Liver (tissue), 8 donors: ENCODE measurements at regions not wholly inside any gene's neighbourhood (a gene's known extent, or its start where the extent isn't known, plus 50 kb on each side); places are given as distances from the start of the nearest gene placed in this dataset.

Experiments used
- DNase-seq: peaks from one replicate; pipeline ENCODE4 v3.0.0-alpha.2; 2017; ENCODE audit warnings: low spot score
- H3K27ac ChIP-seq, 2 donors: one replicate each; pipeline ENCODE4 v1.7.0; 2013; ENCODE audit warnings: inconsistent platforms in 2 of 2, low read length in 2 of 2, control low read depth in 1 of 2, low read depth in 1 of 2, mild to moderate bottlenecking in 1 of 2
- H3K27me3 ChIP-seq, 4 donors: one replicate each; pipeline versions ENCODE4 v1.6.1 to v1.7.0; 2013; ENCODE audit warnings: low read length in 3 of 4, inconsistent platforms in 1 of 4, mild to moderate bottlenecking in 1 of 4, moderate library complexity in 1 of 4; ENCODE audit not compliant: control insufficient read depth in 4 of 4, insufficient read depth in 4 of 4
- H3K36me3 ChIP-seq, 4 donors: one replicate each; pipeline versions ENCODE4 v1.6.1 to v1.7.0; 2013; ENCODE audit warnings: low read length in 3 of 4, mild to moderate bottlenecking in 3 of 4, low read depth in 1 of 4, moderate library complexity in 1 of 4; ENCODE audit not compliant: control insufficient read depth in 4 of 4, insufficient read depth in 3 of 4
- H3K4me1 ChIP-seq, 4 donors: one replicate each; pipeline versions ENCODE4 v1.6.1 to v1.7.0; 2013; ENCODE audit warnings: low read length in 3 of 4, mild to moderate bottlenecking in 3 of 4, moderate library complexity in 1 of 4; ENCODE audit not compliant: control insufficient read depth in 4 of 4, insufficient read depth in 4 of 4
- H3K4me3 ChIP-seq, 3 donors: one replicate each; pipeline versions ENCODE4 v1.6.1 to v1.7.0; 2013; ENCODE audit warnings: low read length in 3 of 3, control low read depth in 1 of 3, low read depth in 1 of 3, mild to moderate bottlenecking in 1 of 3
- H3K9ac ChIP-seq, 2 donors: one replicate each; pipeline ENCODE4 v1.7.0; 2013; ENCODE audit warnings: low read length in 2 of 2, mild to moderate bottlenecking in 2 of 2, moderate library complexity in 2 of 2, control low read depth in 1 of 2, low read depth in 1 of 2
- H3K9me3 ChIP-seq, 4 donors: one replicate each; pipeline versions ENCODE4 v1.6.1 to v1.7.0; 2013; ENCODE audit warnings: low read length in 3 of 4; ENCODE audit not compliant: control insufficient read depth in 4 of 4
- ATF3 ChIP-seq: IDR thresholded peaks from 2 replicates; pipeline ENCODE4 v1.6.1; 2016; ENCODE audit warnings: antibody characterized with exemption
- CTCF ChIP-seq: fragments of 150-350 bp; IDR thresholded peaks from 2 replicates; pipeline ENCODE4 v1.5.1; 2017; ENCODE audit warnings: improper control_type of control experiment, low read depth, low read length; ENCODE audit not compliant: missing input control
- EGR1 ChIP-seq, 2 donors: IDR thresholded peaks; 2 replicates each; pipeline ENCODE4 v1.6.1; 2016 to 2018; ENCODE audit warnings: antibody characterized with exemption in 2 of 2, low read depth in 2 of 2
- FOXA1 ChIP-seq: IDR thresholded peaks from 2 replicates; pipeline ENCODE4 v1.6.1; 2016; ENCODE audit warnings: antibody characterized with exemption
- GABPA ChIP-seq, 2 donors: IDR thresholded peaks in 1 of 2; conservative IDR thresholded peaks in 1 of 2; 2 replicates each; pipeline ENCODE4 v1.6.1; 2016; ENCODE audit warnings: antibody characterized with exemption in 2 of 2, mild to moderate bottlenecking in 1 of 2, moderate library complexity in 1 of 2
- HNF4A ChIP-seq, 2 donors: conservative IDR thresholded peaks; 2 replicates each; pipeline ENCODE4 v1.6.1; 2016; ENCODE audit warnings: antibody characterized with exemption in 2 of 2, mild to moderate bottlenecking in 2 of 2
- HNF4G ChIP-seq: IDR thresholded peaks from 2 replicates; pipeline ENCODE4 v1.6.1; 2016; ENCODE audit warnings: antibody characterized with exemption
- JUND ChIP-seq, 2 donors: IDR thresholded peaks; 2 replicates each; pipeline ENCODE4 v1.6.1; 2016; ENCODE audit warnings: antibody characterized with exemption in 2 of 2
- MAX ChIP-seq: IDR thresholded peaks from 2 replicates; pipeline ENCODE4 v1.6.1; 2016; ENCODE audit warnings: antibody characterized with exemption
- NR2F2 ChIP-seq: IDR thresholded peaks from 2 replicates; pipeline ENCODE4 v1.6.1; 2016; ENCODE audit warnings: antibody characterized with exemption
- RAD21 ChIP-seq, 2 donors: IDR thresholded peaks; 2 replicates each; pipeline ENCODE4 v1.6.1; 2016; ENCODE audit warnings: antibody characterized with exemption in 2 of 2, mild to moderate bottlenecking in 2 of 2
- RXRA ChIP-seq, 2 donors: IDR thresholded peaks; 2 replicates each; pipeline ENCODE4 v1.6.1; 2017 to 2018; ENCODE audit warnings: antibody characterized with exemption in 2 of 2, mild to moderate bottlenecking in 1 of 2
- SP1 ChIP-seq: IDR thresholded peaks from 2 replicates; pipeline ENCODE4 v1.6.1; 2018; ENCODE audit warnings: antibody characterized with exemption, mild to moderate bottlenecking
- TAF1 ChIP-seq: conservative IDR thresholded peaks from 2 replicates; pipeline ENCODE4 v1.6.1; 2016; ENCODE audit warnings: antibody characterized with exemption, mild to moderate bottlenecking
- YY1 ChIP-seq: IDR thresholded peaks from 2 replicates; pipeline ENCODE4 v1.6.1; 2016; ENCODE audit warnings: antibody characterized with exemption, mild to moderate bottlenecking
- WGBS: extraction: QIAGEN DNeasy Blood & Tissue Kit; methylation state at CpG from one replicate; pipeline ENCODE4 v1.1.7; 2013; 5-methylcytosine and 5-hydroxymethylcytosine counted together
- TF ChIP-seq, protein P1 (sequence below): IDR thresholded peaks from 2 replicates; pipeline ENCODE4 v1.6.1; 2016; ENCODE audit warnings: antibody characterized with exemption
- TF ChIP-seq, protein P2 (sequence below): IDR thresholded peaks from 2 replicates; pipeline ENCODE4 v1.6.1; 2016; ENCODE audit warnings: antibody characterized with exemption, mild to moderate bottlenecking
- donor health status: healthy.
- donor health status: healthy.
- donor health status: healthy.
- donor health status: healthy.
- donor health status: healthy.

DNA sequence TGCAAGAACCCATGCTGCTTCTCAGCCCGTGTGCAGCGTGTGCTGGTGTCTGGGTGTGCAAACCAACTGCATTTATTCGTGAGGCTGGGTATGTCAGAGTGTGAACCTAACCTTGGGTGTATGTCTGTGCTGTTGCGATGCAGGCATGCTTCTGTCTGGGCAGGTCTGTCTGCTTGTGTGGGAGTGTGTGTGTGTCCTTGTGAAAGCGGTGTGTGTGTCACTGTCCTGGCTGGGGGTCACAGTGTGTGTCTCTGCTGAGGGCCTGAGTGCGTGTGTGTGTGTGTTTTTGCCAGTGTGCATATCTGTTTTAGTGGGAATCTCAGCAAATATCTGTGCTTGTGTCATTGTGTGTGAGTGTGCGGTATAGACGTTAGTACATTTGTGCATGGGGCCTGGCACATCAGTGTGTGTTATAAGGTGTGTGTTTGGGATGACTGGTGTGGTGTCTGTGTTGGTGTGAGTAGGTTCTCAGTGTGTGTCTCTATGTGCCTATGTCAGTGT lies 121.8 kb downstream of the CYLD start (continued):
- TF ChIP-seq EGR1 (IDR thresholded peaks at IDR 0.05; ENCODE audit: low read depth in 2 of 2) (no peak), JUND (IDR thresholded peaks at IDR 0.05) (no peak), MAX (no peak), YY1 (no peak), RXRA (IDR thresholded peaks at IDR 0.05) (no peak), HNF4A (conservative IDR thresholded peaks at IDR 0.05) (no peak), NR2F2 (no peak)

- Histone ChIP-seq H3K27ac (no peak overlapping the region), H3K36me3 (no peaks in the 10 kb centered on the region), H3K4me1 (peaks cover 0 to 6% (median 2%) of the 10 kb centered on the region in 4 donors), H3K4me3 (no peak overlapping the region), H3K9ac (no peak overlapping the region), H3K9me3 (no peaks in the 10 kb centered on the region), H3K27me3 (no peaks in the 10 kb centered on the region)
- TF ChIP-seq, protein P1, sequence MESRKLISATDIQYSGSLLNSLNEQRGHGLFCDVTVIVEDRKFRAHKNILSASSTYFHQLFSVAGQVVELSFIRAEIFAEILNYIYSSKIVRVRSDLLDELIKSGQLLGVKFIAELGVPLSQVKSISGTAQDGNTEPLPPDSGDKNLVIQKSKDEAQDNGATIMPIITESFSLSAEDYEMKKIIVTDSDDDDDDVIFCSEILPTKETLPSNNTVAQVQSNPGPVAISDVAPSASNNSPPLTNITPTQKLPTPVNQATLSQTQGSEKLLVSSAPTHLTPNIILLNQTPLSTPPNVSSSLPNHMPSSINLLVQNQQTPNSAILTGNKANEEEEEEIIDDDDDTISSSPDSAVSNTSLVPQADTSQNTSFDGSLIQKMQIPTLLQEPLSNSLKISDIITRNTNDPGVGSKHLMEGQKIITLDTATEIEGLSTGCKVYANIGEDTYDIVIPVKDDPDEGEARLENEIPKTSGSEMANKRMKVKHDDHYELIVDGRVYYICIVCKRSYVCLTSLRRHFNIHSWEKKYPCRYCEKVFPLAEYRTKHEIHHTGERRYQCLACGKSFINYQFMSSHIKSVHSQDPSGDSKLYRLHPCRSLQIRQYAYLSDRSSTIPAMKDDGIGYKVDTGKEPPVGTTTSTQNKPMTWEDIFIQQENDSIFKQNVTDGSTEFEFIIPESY: no peak
- TF ChIP-seq, protein P2, sequence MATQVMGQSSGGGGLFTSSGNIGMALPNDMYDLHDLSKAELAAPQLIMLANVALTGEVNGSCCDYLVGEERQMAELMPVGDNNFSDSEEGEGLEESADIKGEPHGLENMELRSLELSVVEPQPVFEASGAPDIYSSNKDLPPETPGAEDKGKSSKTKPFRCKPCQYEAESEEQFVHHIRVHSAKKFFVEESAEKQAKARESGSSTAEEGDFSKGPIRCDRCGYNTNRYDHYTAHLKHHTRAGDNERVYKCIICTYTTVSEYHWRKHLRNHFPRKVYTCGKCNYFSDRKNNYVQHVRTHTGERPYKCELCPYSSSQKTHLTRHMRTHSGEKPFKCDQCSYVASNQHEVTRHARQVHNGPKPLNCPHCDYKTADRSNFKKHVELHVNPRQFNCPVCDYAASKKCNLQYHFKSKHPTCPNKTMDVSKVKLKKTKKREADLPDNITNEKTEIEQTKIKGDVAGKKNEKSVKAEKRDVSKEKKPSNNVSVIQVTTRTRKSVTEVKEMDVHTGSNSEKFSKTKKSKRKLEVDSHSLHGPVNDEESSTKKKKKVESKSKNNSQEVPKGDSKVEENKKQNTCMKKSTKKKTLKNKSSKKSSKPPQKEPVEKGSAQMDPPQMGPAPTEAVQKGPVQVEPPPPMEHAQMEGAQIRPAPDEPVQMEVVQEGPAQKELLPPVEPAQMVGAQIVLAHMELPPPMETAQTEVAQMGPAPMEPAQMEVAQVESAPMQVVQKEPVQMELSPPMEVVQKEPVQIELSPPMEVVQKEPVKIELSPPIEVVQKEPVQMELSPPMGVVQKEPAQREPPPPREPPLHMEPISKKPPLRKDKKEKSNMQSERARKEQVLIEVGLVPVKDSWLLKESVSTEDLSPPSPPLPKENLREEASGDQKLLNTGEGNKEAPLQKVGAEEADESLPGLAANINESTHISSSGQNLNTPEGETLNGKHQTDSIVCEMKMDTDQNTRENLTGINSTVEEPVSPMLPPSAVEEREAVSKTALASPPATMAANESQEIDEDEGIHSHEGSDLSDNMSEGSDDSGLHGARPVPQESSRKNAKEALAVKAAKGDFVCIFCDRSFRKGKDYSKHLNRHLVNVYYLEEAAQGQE: no peak
- no peak for TF ChIP-seq HNF4G
- no peak for TF ChIP-seq MAX
- no peak for TF ChIP-seq YY1
- no peak for TF ChIP-seq EGR1 (IDR thresholded peaks at IDR 0.05; ENCODE audit: low read depth in 2 of 2)
- TF ChIP-seq NR2F2: no peak
- no peak for TF ChIP-seq SP1
- DNase-seq: peak; percentile 6
- WGBS: 90% methylated on average over 25 of the region's 25 CpGs
These were observed 121.1 kb downstream of the CYLD start for GRCh38 chr16:50862818-50863643.

DNA sequence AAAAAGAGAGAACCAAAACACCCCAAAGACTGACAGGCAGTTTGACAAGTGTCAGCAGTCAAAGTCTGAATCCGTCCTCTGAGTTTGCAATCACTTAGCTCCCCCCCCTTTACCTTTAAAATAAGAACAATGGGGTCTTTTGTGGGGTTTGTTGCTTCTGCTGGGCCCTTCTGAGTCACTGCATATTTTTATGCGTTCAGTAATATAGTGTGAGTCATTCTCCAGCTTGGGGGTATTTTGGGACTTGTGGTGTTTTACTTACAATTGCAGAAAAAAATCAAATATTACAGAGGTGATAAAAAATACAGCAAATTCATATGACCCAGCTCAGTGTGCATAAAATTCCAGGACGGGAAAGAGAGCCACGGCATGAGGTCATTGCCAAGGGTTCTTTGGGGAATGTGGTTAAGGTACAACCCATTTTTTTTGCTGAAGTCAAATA lies 120.1 kb downstream of the CYLD start:
- H3K4me1 ChIP-seq: peaks cover 0 to 11% (median 2%) of the 10 kb centered on the region in 4 donors
- no peak overlapping the region for H3K4me3 ChIP-seq
- no peak overlapping the region for H3K27ac ChIP-seq
- H3K9me3 ChIP-seq: no peaks in the 10 kb centered on the region
- no peak overlapping the region for H3K9ac ChIP-seq
- H3K27me3 ChIP-seq: no peaks in the 10 kb centered on the region
- no peaks in the 10 kb centered on the region for H3K36me3 ChIP-seq
- no peak for DNase-seq
- WGBS: 71% methylated on average over 4 of the region's 4 CpGs
- TF ChIP-seq FOXA1 (no peak), HNF4A (conservative IDR thresholded peaks at IDR 0.05) (no peak), CTCF (no peak), RAD21 (IDR thresholded peaks at IDR 0.05) (no peak), ATF3 (no peak), JUND (IDR thresholded peaks at IDR 0.05) (no peak), SP1 (no peak), GABPA (IDR thresholded peaks at IDR 0.05 in 1 of 2, conservative IDR thresholded peaks at IDR 0.05 in 1 of 2) (no peak), TAF1 (no peak), HNF4G (no peak)
- TF ChIP-seq, protein P2: no peak
